PC-9 (cell line): ENCODE measurements at regions not wholly inside any gene's neighbourhood (a gene's known extent, or its start where the extent isn't known, plus 50 kb on each side); places are given as distances from the start of the nearest gene placed in this dataset.

Source experiments
- BruUV-seq: library from RNA; stranded (reverse); fragments of 400-500 nt; replicated peaks from 2 replicates; lab custom pipeline; 2021; lab: Mats Ljungman, UMichigan
- CTCF ChIA-PET: fragments of 300-600 bp; sonication (Branson Sonifier 250); formaldehyde crosslinking; loops from one replicate; lab custom pipeline; 2022; ENCODE audit warnings: antibody characterized with exemption; lab: Charles Lee
- POLR2A ChIA-PET: fragments of 300-600 bp; sonication (Branson Sonifier 250); formaldehyde crosslinking; loops from one replicate; lab custom pipeline; 2022; ENCODE audit warnings: antibody characterized with exemption; ENCODE audit not compliant: unreplicated experiment; lab: Charles Lee
- DNase-seq, 2 experiments: peaks; one replicate each; pipeline versions ENCODE4 v3.0.0 to v3.0.0-alpha.2; 2015 to 2022; ENCODE audit warnings: mixed read lengths in 1 of 2
- H2AFZ ChIP-seq: fragments of 200-600 bp; sonication (generic); 2 replicates; pipeline ENCODE4 v1.8.1; 2017; ENCODE audit warnings: antibody characterized with exemption
- H3F3A ChIP-seq: fragments of 200-600 bp; sonication (generic); 2 replicates; pipeline ENCODE4 v1.8.1; 2017; ENCODE audit warnings: antibody characterized with exemption, mild to moderate bottlenecking, low read depth; ENCODE audit not compliant: insufficient read depth
- H3K27ac ChIP-seq: fragments of 200-600 bp; sonication (generic); 2 replicates; pipeline ENCODE4 v1.6.1; 2016; ENCODE audit warnings: mixed run types
- H3K27me3 ChIP-seq: fragments of 200-600 bp; sonication (generic); 2 replicates; pipeline ENCODE4 v1.6.1; 2016; ENCODE audit warnings: low read depth, mixed run types; ENCODE audit not compliant: insufficient read depth
- H3K36me3 ChIP-seq: fragments of 200-600 bp; sonication (generic); 2 replicates; pipeline ENCODE4 v1.6.1; 2016; ENCODE audit warnings: low read depth, mixed run types
- H3K4me1 ChIP-seq: fragments of 200-600 bp; sonication (generic); replicated peaks from 2 replicates; pipeline ENCODE4 v1.6.1; 2016; ENCODE audit warnings: mixed run types; ENCODE audit not compliant: insufficient read depth
- H3K4me2 ChIP-seq: fragments of 200-600 bp; sonication (generic); 2 replicates; pipeline ENCODE4 v1.6.1; 2017; ENCODE audit warnings: mixed run types
- H3K4me3 ChIP-seq: fragments of 200-600 bp; sonication (generic); 2 replicates; pipeline ENCODE4 v1.6.1; 2016; ENCODE audit warnings: mixed run types
- H3K79me2 ChIP-seq: fragments of 200-600 bp; sonication (generic); 2 replicates; pipeline ENCODE4 v1.6.1; 2017; ENCODE audit warnings: low read depth, mixed run types
- H3K9me2 ChIP-seq: fragments of 200-600 bp; sonication (generic); 2 replicates; pipeline ENCODE4 v1.8.1; 2017; ENCODE audit warnings: mild to moderate bottlenecking; ENCODE audit not compliant: insufficient read depth
- H3K9me3 ChIP-seq: fragments of 200-600 bp; sonication (generic); 2 replicates; pipeline ENCODE4 v1.8.1; 2016; ENCODE audit warnings: low read depth; ENCODE audit not compliant: insufficient read depth
- H4K20me1 ChIP-seq: fragments of 200-600 bp; sonication (generic); 2 replicates; pipeline ENCODE4 v1.8.1; 2017; ENCODE audit not compliant: insufficient read depth
- CTCF ChIP-seq: fragments of 200-600 bp; sonication (generic); conservative IDR thresholded peaks from 2 replicates; pipeline ENCODE4 v1.6.1; 2017; ENCODE audit warnings: mixed run types, antibody characterized with exemption, mild to moderate bottlenecking, moderate library complexity
- EZH2 ChIP-seq: fragments of 200-600 bp; sonication (generic); IDR thresholded peaks from 2 replicates; pipeline ENCODE4 v1.8.0; 2017; ENCODE audit warnings: antibody characterized with exemption, low read depth
- intact Hi-C: fragments of 100-400 bp; cut with micrococcal nuclease; formaldehyde crosslinking; loops from one replicate; pipeline ENCODE4 v1.10.0; 2022; ENCODE audit not compliant: unreplicated experiment

- H3K4me1 ChIP-seq = no peaks in the 10 kb centered on the region
- no peaks in the 10 kb centered on the region for H3K79me2 ChIP-seq
- no peak overlapping the region for H3K4me3 ChIP-seq
- ChIA-PET POLR2A (no interaction called here), CTCF (no interaction called here)
- no peak overlapping the region for H3K27ac ChIP-seq
- DNase-seq = no peak
- BruUV-seq = no TSS peak
- intact Hi-C loops = no loop called here
- H3K4me2 ChIP-seq = no peak overlapping the region
- no peaks in the 10 kb centered on the region for H3K9me3 ChIP-seq
- no peaks in the 10 kb centered on the region for H3K36me3 ChIP-seq
- TF ChIP-seq EZH2 = no peak
- TF ChIP-seq CTCF = no peak
- no peaks in the 10 kb centered on the region for H3F3A ChIP-seq
- no peak overlapping the region for H2AFZ ChIP-seq
- H3K9me2 ChIP-seq = no peaks in the 10 kb centered on the region
- H3K27me3 ChIP-seq = peaks cover 19% of the 10 kb centered on the region; the same call in 1 of the 2 replicates
- no peaks in the 10 kb centered on the region for H4K20me1 ChIP-seq
Observed at GRCh38 chr15:61401903-61402698, 173.0 kb upstream of the RORA start.

- Histone ChIP-seq H3F3A (no peaks in the 10 kb centered on the region), H3K36me3 (no peaks in the 10 kb centered on the region), H3K4me3 (no peak overlapping the region), H2AFZ (no peak overlapping the region), H3K9me3 (no peaks in the 10 kb centered on the region), H3K4me1 (no peaks in the 10 kb centered on the region), H3K27me3 (peaks cover 14% of the 10 kb centered on the region; the same call in 1 of the 2 replicates), H3K79me2 (no peaks in the 10 kb centered on the region), H3K4me2 (no peak overlapping the region), H3K27ac (no peak overlapping the region), H3K9me2 (no peaks in the 10 kb centered on the region), H4K20me1 (no peaks in the 10 kb centered on the region)
- DNase-seq = no peak
- intact Hi-C loops = no loop called here
- POLR2A ChIA-PET = no interaction called here
- no peak for TF ChIP-seq EZH2
- TF ChIP-seq CTCF = no peak
- CTCF ChIA-PET = no interaction called here
- no TSS peak for BruUV-seq
Observed at GRCh38 chr15:61398310-61398709, 169.2 kb upstream of the RORA start.

DNA sequence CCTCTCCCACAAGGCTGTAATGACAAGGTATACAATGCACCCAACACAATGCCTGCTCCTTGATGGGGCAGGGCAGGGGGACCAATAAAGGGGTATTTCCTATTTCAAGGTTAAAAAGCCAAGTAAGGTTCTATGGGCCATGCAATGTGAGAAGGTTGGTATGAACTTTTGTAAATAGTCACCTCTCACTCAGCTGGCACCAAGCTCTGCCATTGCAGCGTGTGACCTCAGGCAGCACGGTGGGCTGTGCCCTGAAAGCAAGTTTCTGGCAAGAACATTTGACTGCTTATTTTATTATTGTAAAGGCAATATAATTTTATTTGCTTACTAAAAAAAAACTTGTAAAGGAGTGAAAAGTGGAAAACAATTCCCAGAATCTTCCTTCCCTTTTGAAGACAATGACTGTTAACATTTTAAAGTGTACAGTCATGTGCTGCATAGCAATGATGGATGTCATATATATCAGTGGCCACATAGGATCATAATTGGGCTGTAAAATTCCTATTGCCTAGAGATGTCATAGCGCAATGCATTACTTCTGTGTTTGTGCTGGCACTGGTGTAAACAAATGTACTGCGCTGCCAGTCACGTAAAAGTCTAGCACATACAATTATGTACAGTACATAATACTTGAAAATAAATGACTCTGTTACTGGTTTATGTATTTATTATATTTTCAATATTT lies 167.3 kb upstream of the RORA start:
- no peak overlapping the region for H2AFZ ChIP-seq
- no peaks in the 10 kb centered on the region for H3K9me3 ChIP-seq
- no peak for DNase-seq
- ChIA-PET POLR2A (no interaction called here), CTCF (no interaction called here)
- no peak overlapping the region for H3K4me3 ChIP-seq
- H3K36me3 ChIP-seq = no peaks in the 10 kb centered on the region
- intact Hi-C loops = no loop called here
- no peaks in the 10 kb centered on the region for H3K79me2 ChIP-seq
- no peak overlapping the region for H3K27ac ChIP-seq
- no peaks in the 10 kb centered on the region for H4K20me1 ChIP-seq
- TF ChIP-seq EZH2 = no peak
- TF ChIP-seq CTCF = no peak
- no peak overlapping the region for H3K4me2 ChIP-seq
- no peaks in the 10 kb centered on the region for H3K4me1 ChIP-seq
- no peaks in the 10 kb centered on the region for H3F3A ChIP-seq
- BruUV-seq = no TSS peak
- no peaks in the 10 kb centered on the region for H3K9me2 ChIP-seq
- H3K27me3 ChIP-seq = no peaks in the 10 kb centered on the region
